ENCODE measurements at regions not wholly inside any gene's neighbourhood (a gene's known extent, or its start where the extent isn't known, plus 50 kb on each side); places are given as distances from the start of the nearest gene placed in this dataset.

DNA sequence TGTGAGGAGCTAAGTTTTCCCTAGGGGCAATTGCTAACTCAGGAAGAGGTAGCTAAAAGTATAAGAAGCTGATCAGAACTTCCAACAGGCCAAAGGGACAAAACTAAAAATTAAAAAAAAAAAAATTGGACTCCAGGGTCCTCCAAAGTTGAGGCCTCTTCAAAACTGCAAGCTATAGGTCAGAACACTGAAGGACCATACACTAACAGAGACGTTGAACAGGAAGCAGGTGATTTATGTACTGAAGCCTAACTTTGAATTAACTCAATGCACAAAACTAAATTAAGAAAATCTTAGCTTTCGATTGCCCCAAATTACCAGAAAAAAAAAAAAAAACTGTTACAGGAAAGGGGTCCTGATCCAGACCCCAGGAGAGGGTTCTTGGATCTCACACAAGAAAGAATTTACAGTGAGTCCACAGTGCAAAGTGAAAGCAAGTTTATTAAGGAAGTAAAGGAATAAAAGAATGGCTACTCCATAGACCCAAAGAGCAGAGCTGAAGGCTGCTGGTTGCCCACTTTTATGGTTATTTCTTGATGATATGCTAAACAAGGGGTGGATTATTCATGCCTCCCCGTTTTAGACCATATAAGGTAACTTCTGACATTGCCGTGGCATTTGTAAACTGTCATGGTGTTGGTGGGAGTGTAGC, 442.8 kb upstream of the NECTIN3 start:
- H3K9me2 ChIP-seq (ENCODE audit: insufficient read depth, low read length) = no peaks in the 10 kb centered on the region
- H3K4me2 ChIP-seq (ENCODE audit: low read length) = no peak overlapping the region
- TF ChIP-seq SMC3 (conservative IDR thresholded peaks at IDR 0.05; ENCODE audit: poor library complexity) = no peak
- no peak for TF ChIP-seq MXI1 (conservative IDR thresholded peaks at IDR 0.05; ENCODE audit: poor library complexity, severe bottlenecking)
- TF ChIP-seq, protein P1, sequence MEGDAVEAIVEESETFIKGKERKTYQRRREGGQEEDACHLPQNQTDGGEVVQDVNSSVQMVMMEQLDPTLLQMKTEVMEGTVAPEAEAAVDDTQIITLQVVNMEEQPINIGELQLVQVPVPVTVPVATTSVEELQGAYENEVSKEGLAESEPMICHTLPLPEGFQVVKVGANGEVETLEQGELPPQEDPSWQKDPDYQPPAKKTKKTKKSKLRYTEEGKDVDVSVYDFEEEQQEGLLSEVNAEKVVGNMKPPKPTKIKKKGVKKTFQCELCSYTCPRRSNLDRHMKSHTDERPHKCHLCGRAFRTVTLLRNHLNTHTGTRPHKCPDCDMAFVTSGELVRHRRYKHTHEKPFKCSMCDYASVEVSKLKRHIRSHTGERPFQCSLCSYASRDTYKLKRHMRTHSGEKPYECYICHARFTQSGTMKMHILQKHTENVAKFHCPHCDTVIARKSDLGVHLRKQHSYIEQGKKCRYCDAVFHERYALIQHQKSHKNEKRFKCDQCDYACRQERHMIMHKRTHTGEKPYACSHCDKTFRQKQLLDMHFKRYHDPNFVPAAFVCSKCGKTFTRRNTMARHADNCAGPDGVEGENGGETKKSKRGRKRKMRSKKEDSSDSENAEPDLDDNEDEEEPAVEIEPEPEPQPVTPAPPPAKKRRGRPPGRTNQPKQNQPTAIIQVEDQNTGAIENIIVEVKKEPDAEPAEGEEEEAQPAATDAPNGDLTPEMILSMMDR (IDR thresholded peaks at IDR 0.05; ENCODE audit: poor library complexity, severe bottlenecking) = no peak
- no peak for TF ChIP-seq EP300 (conservative IDR thresholded peaks at IDR 0.05; ENCODE audit: poor library complexity, severe bottlenecking)
- TF ChIP-seq, protein P2, sequence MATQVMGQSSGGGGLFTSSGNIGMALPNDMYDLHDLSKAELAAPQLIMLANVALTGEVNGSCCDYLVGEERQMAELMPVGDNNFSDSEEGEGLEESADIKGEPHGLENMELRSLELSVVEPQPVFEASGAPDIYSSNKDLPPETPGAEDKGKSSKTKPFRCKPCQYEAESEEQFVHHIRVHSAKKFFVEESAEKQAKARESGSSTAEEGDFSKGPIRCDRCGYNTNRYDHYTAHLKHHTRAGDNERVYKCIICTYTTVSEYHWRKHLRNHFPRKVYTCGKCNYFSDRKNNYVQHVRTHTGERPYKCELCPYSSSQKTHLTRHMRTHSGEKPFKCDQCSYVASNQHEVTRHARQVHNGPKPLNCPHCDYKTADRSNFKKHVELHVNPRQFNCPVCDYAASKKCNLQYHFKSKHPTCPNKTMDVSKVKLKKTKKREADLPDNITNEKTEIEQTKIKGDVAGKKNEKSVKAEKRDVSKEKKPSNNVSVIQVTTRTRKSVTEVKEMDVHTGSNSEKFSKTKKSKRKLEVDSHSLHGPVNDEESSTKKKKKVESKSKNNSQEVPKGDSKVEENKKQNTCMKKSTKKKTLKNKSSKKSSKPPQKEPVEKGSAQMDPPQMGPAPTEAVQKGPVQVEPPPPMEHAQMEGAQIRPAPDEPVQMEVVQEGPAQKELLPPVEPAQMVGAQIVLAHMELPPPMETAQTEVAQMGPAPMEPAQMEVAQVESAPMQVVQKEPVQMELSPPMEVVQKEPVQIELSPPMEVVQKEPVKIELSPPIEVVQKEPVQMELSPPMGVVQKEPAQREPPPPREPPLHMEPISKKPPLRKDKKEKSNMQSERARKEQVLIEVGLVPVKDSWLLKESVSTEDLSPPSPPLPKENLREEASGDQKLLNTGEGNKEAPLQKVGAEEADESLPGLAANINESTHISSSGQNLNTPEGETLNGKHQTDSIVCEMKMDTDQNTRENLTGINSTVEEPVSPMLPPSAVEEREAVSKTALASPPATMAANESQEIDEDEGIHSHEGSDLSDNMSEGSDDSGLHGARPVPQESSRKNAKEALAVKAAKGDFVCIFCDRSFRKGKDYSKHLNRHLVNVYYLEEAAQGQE (IDR thresholded peaks at IDR 0.05; ENCODE audit: borderline replicate concordance) = no peak
- TF ChIP-seq POLR2AphosphoS5 (IDR thresholded peaks at IDR 0.05) = no peak
- TF ChIP-seq RAD21 (conservative IDR thresholded peaks at IDR 0.05) = no peak
- TF ChIP-seq TAF1 (IDR thresholded peaks at IDR 0.05; ENCODE audit: low read depth) = no peak
- TF ChIP-seq EZH2 (IDR thresholded peaks at IDR 0.05; ENCODE audit: borderline replicate concordance, insufficient read depth, low read length, poor library complexity, severe bottlenecking) = no peak
- no peak overlapping the region for H3K27ac ChIP-seq (ENCODE audit: low read length)
- H2AFZ ChIP-seq (ENCODE audit: low read depth, low read length) = no peak overlapping the region
- H3K79me2 ChIP-seq (replicated peaks; ENCODE audit: insufficient read depth, low read length) = no peaks in the 10 kb centered on the region
- H3K9ac ChIP-seq (ENCODE audit: low read length) = no peak overlapping the region
- H3K27me3 ChIP-seq (ENCODE audit: insufficient read depth, low read depth, low read length) = no peaks in the 10 kb centered on the region
- H3F3A ChIP-seq (ENCODE audit: insufficient read depth, low read length, poor library complexity, severe bottlenecking) = no peaks in the 10 kb centered on the region
- H3K36me3 ChIP-seq (ENCODE audit: insufficient read depth, low read length) = no peaks in the 10 kb centered on the region
- H3K4me3 ChIP-seq (ENCODE audit: low read length) = no peak overlapping the region
- no peaks in the 10 kb centered on the region for H4K20me1 ChIP-seq (ENCODE audit: insufficient read depth)
- H3K9me3 ChIP-seq (ENCODE audit: low read length) = no peaks in the 10 kb centered on the region

DNA sequence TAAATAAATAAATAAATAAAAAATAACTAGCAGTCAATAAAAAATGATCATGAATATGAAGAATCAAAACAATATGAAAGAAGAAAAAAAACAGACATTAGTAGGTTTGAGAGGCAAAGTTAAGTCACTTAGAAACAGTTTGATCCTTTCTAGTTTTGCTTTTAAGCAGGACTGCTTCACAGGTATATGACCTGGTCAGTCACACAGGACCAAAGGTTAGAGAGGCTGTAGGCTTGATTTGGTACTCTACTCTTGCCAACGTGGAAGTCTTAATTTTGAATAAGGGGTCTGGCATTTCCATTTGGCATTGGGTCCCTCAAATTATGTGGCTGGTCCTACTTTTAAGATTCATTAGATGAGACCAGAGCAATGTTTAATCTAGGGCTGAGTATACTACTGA, 441.7 kb upstream of the NECTIN3 start:
- no peaks in the 10 kb centered on the region for H3K36me3 ChIP-seq (ENCODE audit: insufficient read depth, low read length)
- H2AFZ ChIP-seq (ENCODE audit: low read depth, low read length) = no peak overlapping the region
- no peak for TF ChIP-seq TAF1 (IDR thresholded peaks at IDR 0.05; ENCODE audit: low read depth)
- no peak for TF ChIP-seq RAD21 (conservative IDR thresholded peaks at IDR 0.05)
- TF ChIP-seq, protein P2 (IDR thresholded peaks at IDR 0.05; ENCODE audit: borderline replicate concordance) = no peak
- TF ChIP-seq, protein P1 (IDR thresholded peaks at IDR 0.05; ENCODE audit: poor library complexity, severe bottlenecking) = no peak
- TF ChIP-seq SMC3 (conservative IDR thresholded peaks at IDR 0.05; ENCODE audit: poor library complexity) = no peak
- no peak for TF ChIP-seq EP300 (conservative IDR thresholded peaks at IDR 0.05; ENCODE audit: poor library complexity, severe bottlenecking)
- TF ChIP-seq MXI1 (conservative IDR thresholded peaks at IDR 0.05; ENCODE audit: poor library complexity, severe bottlenecking) = no peak
- TF ChIP-seq POLR2AphosphoS5 (IDR thresholded peaks at IDR 0.05) = no peak
- no peak for TF ChIP-seq EZH2 (IDR thresholded peaks at IDR 0.05; ENCODE audit: borderline replicate concordance, insufficient read depth, low read length, poor library complexity, severe bottlenecking)
- H3K4me3 ChIP-seq (ENCODE audit: low read length) = no peak overlapping the region
- H3K4me2 ChIP-seq (ENCODE audit: low read length) = no peak overlapping the region
- H3K27me3 ChIP-seq (ENCODE audit: insufficient read depth, low read depth, low read length) = no peaks in the 10 kb centered on the region
- no peaks in the 10 kb centered on the region for H4K20me1 ChIP-seq (ENCODE audit: insufficient read depth)
- no peaks in the 10 kb centered on the region for H3F3A ChIP-seq (ENCODE audit: insufficient read depth, low read length, poor library complexity, severe bottlenecking)
- H3K9me2 ChIP-seq (ENCODE audit: insufficient read depth, low read length) = no peaks in the 10 kb centered on the region
- no peaks in the 10 kb centered on the region for H3K9me3 ChIP-seq (ENCODE audit: low read length)
- no peak overlapping the region for H3K9ac ChIP-seq (ENCODE audit: low read length)
- H3K27ac ChIP-seq (ENCODE audit: low read length) = no peak overlapping the region
- no peaks in the 10 kb centered on the region for H3K79me2 ChIP-seq (replicated peaks; ENCODE audit: insufficient read depth, low read length)
